SK-N-SH (cell line): ENCODE measurements at regions not wholly inside any gene's neighbourhood (a gene's known extent, or its start where the extent isn't known, plus 50 kb on each side); places are given as distances from the start of the nearest gene placed in this dataset.

Source experiments
- CTCF ChIA-PET: fragments of 300-600, 350-600 bp; formaldehyde crosslinking; extraction: SDS; loops from one replicate; lab custom pipeline; 2021; lab: Yijun Ruan, JAX
- POLR2A ChIA-PET: fragments of 350-600 bp; sonication (Branson Sonifier 250); formaldehyde crosslinking; extraction: SDS; loops from one replicate; lab custom pipeline; 2020; ENCODE audit warnings: antibody characterized with exemption, inconsistent platforms; lab: Yijun Ruan, JAX
- DNase-seq: peaks from one replicate; pipeline ENCODE4 v3.0.0; 2012
- H2AFZ ChIP-seq: fragments of 200-600 bp; sonication (generic); 2 replicates; pipeline ENCODE4 v1.8.1; 2016; ENCODE audit warnings: antibody characterized with exemption, mild to moderate bottlenecking, low read depth
- H3F3A ChIP-seq: fragments of 200-600 bp; sonication (generic); replicated peaks from 2 replicates; pipeline ENCODE3; 2016; ENCODE audit warnings: antibody characterized with exemption, mild to moderate bottlenecking; ENCODE audit not compliant: insufficient read depth
- H3K27ac ChIP-seq, 2 experiments: fragments of 200-500 bp in 1 of 2; fragments of 200-600 bp in 1 of 2; sonication (Bioruptor generic) in 1 of 2; sonication (generic), shearing (Covaris generic) in 1 of 2; 2 replicates each; pipeline versions ENCODE4 v1.5.1 to v1.6.1; 2014 to 2016; ENCODE audit warnings: low read depth in 2 of 2, inconsistent platforms in 1 of 2, low read length in 1 of 2, mild to moderate bottlenecking in 1 of 2, mixed read lengths in 1 of 2
- H3K27me3 ChIP-seq: fragments of 200-600 bp; sonication (generic), shearing (Covaris generic); 2 replicates; pipeline ENCODE4 v1.6.1; 2016; ENCODE audit warnings: mixed run types; ENCODE audit not compliant: insufficient read depth
- H3K36me3 ChIP-seq, 2 experiments: fragments of 200-500 bp in 1 of 2; fragments of 200-600 bp in 1 of 2; sonication (Bioruptor generic) in 1 of 2; sonication (generic) in 1 of 2; replicated peaks in 1 of 2; 2 replicates each; pipeline versions ENCODE3 to v1.5.1; 2014 to 2016; ENCODE audit warnings: low read length in 1 of 2, mild to moderate bottlenecking in 1 of 2; ENCODE audit not compliant: insufficient read depth in 2 of 2, control insufficient read depth in 1 of 2
- H3K4me1 ChIP-seq, 2 experiments: fragments of 200-500 bp in 1 of 2; fragments of 200-600 bp in 1 of 2; sonication (Bioruptor generic) in 1 of 2; sonication (generic), shearing (Covaris generic) in 1 of 2; 2 replicates each; pipeline versions ENCODE4 v1.5.1 to v1.6.1; 2014 to 2016; ENCODE audit warnings: low read depth in 1 of 2, low read length in 1 of 2, mixed run types in 1 of 2; ENCODE audit not compliant: insufficient read depth in 2 of 2, control insufficient read depth in 1 of 2
- H3K4me2 ChIP-seq: fragments of 200-600 bp; sonication (generic), shearing (Covaris generic); 2 replicates; pipeline ENCODE4 v1.6.1; 2017; ENCODE audit warnings: mixed run types
- H3K4me3 ChIP-seq, 2 experiments: fragments of 200-500 bp in 1 of 2; fragments of 200-600 bp in 1 of 2; sonication (Bioruptor generic) in 1 of 2; sonication (generic), shearing (Covaris generic) in 1 of 2; 2 replicates each; pipeline versions ENCODE4 v1.5.1 to v1.8.1; 2014 to 2016; ENCODE audit warnings: low read depth in 2 of 2, inconsistent platforms in 1 of 2, low read length in 1 of 2, mild to moderate bottlenecking in 1 of 2, mixed read lengths in 1 of 2, moderate library complexity in 1 of 2
- H3K79me2 ChIP-seq: fragments of 200-600 bp; sonication (generic); 2 replicates; pipeline ENCODE4 v1.8.1; 2017; ENCODE audit warnings: mild to moderate bottlenecking; ENCODE audit not compliant: insufficient read depth
- H3K9ac ChIP-seq: fragments of 200-600 bp; sonication (generic); 2 replicates; pipeline ENCODE4 v1.6.1; 2017; ENCODE audit warnings: mixed run types
- H3K9me2 ChIP-seq: fragments of 200-600 bp; sonication (generic); 2 replicates; pipeline ENCODE4 v1.6.1; 2017; ENCODE audit warnings: mixed run types
- H3K9me3 ChIP-seq: fragments of 200-600 bp; sonication (generic); 2 replicates; pipeline ENCODE4 v1.6.1; 2017; ENCODE audit warnings: mixed run types, mild to moderate bottlenecking, moderate library complexity
- H4K20me1 ChIP-seq: fragments of 200-600 bp; sonication (generic); 2 replicates; pipeline ENCODE4 v1.6.1; 2017; ENCODE audit warnings: mild to moderate bottlenecking, mixed run types; ENCODE audit not compliant: insufficient read depth
- FOXJ3 ChIP-seq: sonication (generic); formaldehyde crosslinking; IDR thresholded peaks from 2 replicates; pipeline ENCODE4 v1.5.1; 2020; ENCODE audit warnings: mild to moderate bottlenecking, missing genetic modification reagents
- FOXM1 ChIP-seq: IDR thresholded peaks from 2 replicates; pipeline ENCODE4 v1.4.0; 2012; ENCODE audit warnings: low read depth, mild to moderate bottlenecking
- IRF3 ChIP-seq: fragments of 150-350 bp; IDR thresholded peaks from 2 replicates; pipeline ENCODE4 v1.6.1; 2016; ENCODE audit warnings: mild to moderate bottlenecking, low read depth, low read length
- JUND ChIP-seq: IDR thresholded peaks from 2 replicates; pipeline ENCODE4 v1.4.0; 2012
- MEF2A ChIP-seq: IDR thresholded peaks from 2 replicates; pipeline ENCODE4 v1.4.0; 2012; ENCODE audit warnings: low read depth, borderline replicate concordance
- MXI1 ChIP-seq: IDR thresholded peaks from 2 replicates; pipeline ENCODE4 v1.6.1; 2012; ENCODE audit warnings: mild to moderate bottlenecking, low read depth, low read length, improper control_type of control experiment
- NFIC ChIP-seq: IDR thresholded peaks from 2 replicates; pipeline ENCODE4 v1.4.0; 2012; ENCODE audit warnings: borderline replicate concordance
- POLR2AphosphoS5 ChIP-seq: IDR thresholded peaks from 2 replicates; pipeline ENCODE4 v1.6.1; 2012; ENCODE audit warnings: low read depth, low read length
- RAD21 ChIP-seq: IDR thresholded peaks from 2 replicates; pipeline ENCODE4 v1.6.1; 2012; ENCODE audit warnings: mild to moderate bottlenecking, low read length
- RCOR1 ChIP-seq: fragments of 150-350 bp; IDR thresholded peaks from 2 replicates; pipeline ENCODE4 v1.6.1; 2017; ENCODE audit warnings: antibody characterized with exemption, low read length
- RXRA ChIP-seq: IDR thresholded peaks from 2 replicates; pipeline ENCODE4 v1.4.0; 2012; ENCODE audit warnings: low read depth, mild to moderate bottlenecking, borderline replicate concordance
- SIN3A ChIP-seq: IDR thresholded peaks from 2 replicates; pipeline ENCODE4 v1.6.1; 2012; ENCODE audit warnings: low read depth, mild to moderate bottlenecking, low read length, moderate library complexity, borderline replicate concordance
- TAF1 ChIP-seq: IDR thresholded peaks from 2 replicates; pipeline ENCODE4 v1.6.1; 2012; ENCODE audit warnings: low read depth, mild to moderate bottlenecking, low read length, moderate library complexity, borderline replicate concordance
- TEAD4 ChIP-seq: IDR thresholded peaks from 2 replicates; pipeline ENCODE4 v1.4.0; 2012; ENCODE audit warnings: mild to moderate bottlenecking, borderline replicate concordance; ENCODE audit not compliant: insufficient read depth
- YY1 ChIP-seq: IDR thresholded peaks from 2 replicates; pipeline ENCODE4 v1.4.0; 2012; ENCODE audit warnings: low read depth, mild to moderate bottlenecking
- whole genome bisulfite sequencing: methylation state at CpG from one replicate; pipeline ENCODE4 v1.1.6; 2017; ENCODE audit warnings: low lambda C conversion rate; 5-methylcytosine and 5-hydroxymethylcytosine counted together
- TF ChIP-seq, protein P1 (sequence below): IDR thresholded peaks from 2 replicates; pipeline ENCODE4 v1.6.1; 2012; ENCODE audit warnings: mild to moderate bottlenecking, low read depth, low read length, moderate library complexity
- TF ChIP-seq, protein P2 (sequence below): IDR thresholded peaks from 2 replicates; pipeline ENCODE4 v1.4.0; 2012; ENCODE audit warnings: low read depth

DNA sequence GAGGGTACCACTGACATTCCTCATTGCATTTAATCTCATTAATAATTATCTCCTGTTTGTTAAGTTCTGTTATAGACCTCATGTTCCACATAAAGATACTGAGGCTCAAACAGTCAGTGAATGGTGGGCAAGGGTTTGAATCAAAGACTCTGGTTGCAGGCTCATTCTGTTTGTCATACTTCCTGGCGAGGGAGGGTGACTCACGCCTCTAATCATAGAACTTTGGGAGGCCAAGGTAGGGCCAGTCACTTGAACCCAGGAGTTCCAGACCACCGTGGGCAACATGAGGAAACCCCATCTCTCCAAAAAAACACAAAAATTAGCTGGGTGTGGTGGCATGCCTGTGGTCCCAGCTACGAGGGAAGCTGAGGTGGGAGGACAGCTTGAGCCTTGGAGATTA, 220.7 kb upstream of the MIR17HG start:
- no peak overlapping the region for H3K4me3 ChIP-seq
- no peaks in the 10 kb centered on the region for H4K20me1 ChIP-seq
- no peak overlapping the region for H3K27ac ChIP-seq
- no peaks in the 10 kb centered on the region for H3K9me2 ChIP-seq
- no peaks in the 10 kb centered on the region for H3K9me3 ChIP-seq
- H3K36me3 ChIP-seq: no peaks in the 10 kb centered on the region
- H3K79me2 ChIP-seq: no peaks in the 10 kb centered on the region
- no peak overlapping the region for H3K4me2 ChIP-seq
- H2AFZ ChIP-seq: no peak overlapping the region
- POLR2A ChIA-PET: no interaction called here
- 53% methylated on average over 4 of the region's 4 CpGs for WGBS
- H3F3A ChIP-seq: no peaks in the 10 kb centered on the region
- CTCF ChIA-PET: interaction anchor here (10.2 kb wide), 1 partner anchor 57 kb away, joined by 45 read pairs; no protein-coding TSS in a partner anchor
- no peaks in the 10 kb centered on the region for H3K27me3 ChIP-seq
- H3K4me1 ChIP-seq: no peaks in the 10 kb centered on the region
- DNase-seq: no peak
- H3K9ac ChIP-seq: no peak overlapping the region
- TF ChIP-seq YY1 (no peak), MXI1 (no peak), RCOR1 (no peak), MEF2A (no peak), POLR2AphosphoS5 (no peak), FOXM1 (no peak), TEAD4 (no peak), TAF1 (no peak), IRF3 (no peak), NFIC (no peak), FOXJ3 (CRISPR knock-in tag) (no peak)
- TF ChIP-seq, protein P1, sequence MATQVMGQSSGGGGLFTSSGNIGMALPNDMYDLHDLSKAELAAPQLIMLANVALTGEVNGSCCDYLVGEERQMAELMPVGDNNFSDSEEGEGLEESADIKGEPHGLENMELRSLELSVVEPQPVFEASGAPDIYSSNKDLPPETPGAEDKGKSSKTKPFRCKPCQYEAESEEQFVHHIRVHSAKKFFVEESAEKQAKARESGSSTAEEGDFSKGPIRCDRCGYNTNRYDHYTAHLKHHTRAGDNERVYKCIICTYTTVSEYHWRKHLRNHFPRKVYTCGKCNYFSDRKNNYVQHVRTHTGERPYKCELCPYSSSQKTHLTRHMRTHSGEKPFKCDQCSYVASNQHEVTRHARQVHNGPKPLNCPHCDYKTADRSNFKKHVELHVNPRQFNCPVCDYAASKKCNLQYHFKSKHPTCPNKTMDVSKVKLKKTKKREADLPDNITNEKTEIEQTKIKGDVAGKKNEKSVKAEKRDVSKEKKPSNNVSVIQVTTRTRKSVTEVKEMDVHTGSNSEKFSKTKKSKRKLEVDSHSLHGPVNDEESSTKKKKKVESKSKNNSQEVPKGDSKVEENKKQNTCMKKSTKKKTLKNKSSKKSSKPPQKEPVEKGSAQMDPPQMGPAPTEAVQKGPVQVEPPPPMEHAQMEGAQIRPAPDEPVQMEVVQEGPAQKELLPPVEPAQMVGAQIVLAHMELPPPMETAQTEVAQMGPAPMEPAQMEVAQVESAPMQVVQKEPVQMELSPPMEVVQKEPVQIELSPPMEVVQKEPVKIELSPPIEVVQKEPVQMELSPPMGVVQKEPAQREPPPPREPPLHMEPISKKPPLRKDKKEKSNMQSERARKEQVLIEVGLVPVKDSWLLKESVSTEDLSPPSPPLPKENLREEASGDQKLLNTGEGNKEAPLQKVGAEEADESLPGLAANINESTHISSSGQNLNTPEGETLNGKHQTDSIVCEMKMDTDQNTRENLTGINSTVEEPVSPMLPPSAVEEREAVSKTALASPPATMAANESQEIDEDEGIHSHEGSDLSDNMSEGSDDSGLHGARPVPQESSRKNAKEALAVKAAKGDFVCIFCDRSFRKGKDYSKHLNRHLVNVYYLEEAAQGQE: no peak

- Histone ChIP-seq H3K4me3 (no peak overlapping the region), H4K20me1 (no peaks in the 10 kb centered on the region), H3K79me2 (no peaks in the 10 kb centered on the region), H3K9me2 (no peaks in the 10 kb centered on the region), H3K4me1 (no peaks in the 10 kb centered on the region), H3K9me3 (no peaks in the 10 kb centered on the region), H3K9ac (no peak overlapping the region), H2AFZ (no peak overlapping the region), H3F3A (no peaks in the 10 kb centered on the region), H3K27me3 (no peaks in the 10 kb centered on the region), H3K4me2 (no peak overlapping the region), H3K36me3 (no peaks in the 10 kb centered on the region), H3K27ac (no peak overlapping the region)
- DNase-seq: no peak
- CTCF ChIA-PET: interaction anchor here (10.2 kb wide), 1 partner anchor 56 kb away, joined by 45 read pairs; no protein-coding TSS in a partner anchor
- POLR2A ChIA-PET: no interaction called here
- 76% methylated on average over 1 of the region's 1 CpG for WGBS
- no peak for TF ChIP-seq MEF2A
- no peak for TF ChIP-seq YY1
- no peak for TF ChIP-seq RAD21
- no peak for TF ChIP-seq MXI1
- no peak for TF ChIP-seq FOXM1
- no peak for TF ChIP-seq FOXJ3 (CRISPR knock-in tag)
- TF ChIP-seq, protein P1: no peak
- no peak for TF ChIP-seq IRF3
- no peak for TF ChIP-seq JUND
- TF ChIP-seq, protein P2, sequence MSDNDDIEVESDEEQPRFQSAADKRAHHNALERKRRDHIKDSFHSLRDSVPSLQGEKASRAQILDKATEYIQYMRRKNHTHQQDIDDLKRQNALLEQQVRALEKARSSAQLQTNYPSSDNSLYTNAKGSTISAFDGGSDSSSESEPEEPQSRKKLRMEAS: no peak
- TF ChIP-seq RXRA: no peak
- no peak for TF ChIP-seq SIN3A
Measured at GRCh38 chr13:91127995-91128394, 219.5 kb upstream of the MIR17HG start.
